ENCODE measurements at regions not wholly inside any gene's neighbourhood (a gene's known extent, or its start where the extent isn't known, plus 50 kb on each side); places are given as distances from the start of the nearest gene placed in this dataset.

DNA sequence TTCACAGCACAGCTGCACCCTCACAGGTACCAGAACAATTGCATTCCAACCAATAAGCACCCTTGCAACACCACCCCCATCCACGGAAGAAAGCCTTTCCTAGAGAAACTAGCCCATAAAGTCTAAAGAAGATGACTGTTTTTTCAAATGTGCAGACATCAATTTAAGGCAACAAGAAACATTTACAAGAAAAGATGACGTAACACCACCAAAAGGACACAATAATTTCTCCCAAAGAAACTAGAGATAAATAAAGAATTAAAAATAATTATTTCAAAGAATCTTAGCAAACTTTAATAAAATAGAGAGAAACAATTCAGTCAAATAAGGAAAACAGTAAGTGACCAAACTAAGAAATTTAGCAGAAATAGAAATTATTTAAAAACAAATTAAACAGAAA is 352.3 kb upstream of the ATXN7L3B start:
- TF ChIP-seq SUZ12 (IDR thresholded peaks at IDR 0.05; ENCODE audit: extremely low read depth, insufficient read depth, insufficient read length) (no peak), ZNF274 (IDR thresholded peaks at IDR 0.05; ENCODE audit: low read depth, low read length) (no peak), YY1 (IDR thresholded peaks at IDR 0.05; ENCODE audit: insufficient read depth, insufficient read length) (no peak)
